ENCODE measurements at regions not wholly inside any gene's neighbourhood (a gene's known extent, or its start where the extent isn't known, plus 50 kb on each side); places are given as distances from the start of the nearest gene placed in this dataset.

- no peak overlapping the region for H3K4me3 ChIP-seq
- peaks cover 0 to 13% of the 10 kb centered on the region in 2 donors for H3K27me3 ChIP-seq
- DNase-seq, result no peak
- H3K27ac ChIP-seq, result no peak overlapping the region
- H3K4me1 ChIP-seq, result no peaks in the 10 kb centered on the region
- no peak for TF ChIP-seq CTCF (IDR thresholded peaks at IDR 0.05)
- no peaks in the 10 kb centered on the region for H3K36me3 ChIP-seq
- H3K9me3 ChIP-seq, result no peaks in the 10 kb centered on the region
- intact Hi-C loops (cut with DNase I; ENCODE audit: low total_unique reads), result no loop called here
Observed at GRCh38 chr11:116353589-116353988, 419.2 kb downstream of the BUD13 start.

- Histone ChIP-seq H3K27me3 (peaks cover 0 to 6% of the 10 kb centered on the region in 2 donors), H3K36me3 (no peaks in the 10 kb centered on the region), H3K9me3 (no peaks in the 10 kb centered on the region), H3K4me3 (no peak overlapping the region), H3K4me1 (no peaks in the 10 kb centered on the region), H3K27ac (no peak overlapping the region)
- TF ChIP-seq CTCF (IDR thresholded peaks at IDR 0.05), result no peak
- intact Hi-C loops (cut with DNase I; ENCODE audit: low total_unique reads), result no loop called here
- DNase-seq, result no peak
Observed at GRCh38 chr11:116352881-116353280, 419.9 kb downstream of the BUD13 start.

- H3K27me3 ChIP-seq, result no peaks in the 10 kb centered on the region
- no peaks in the 10 kb centered on the region for H3K9me3 ChIP-seq
- H3K36me3 ChIP-seq, result no peaks in the 10 kb centered on the region
- H3K4me1 ChIP-seq, result no peaks in the 10 kb centered on the region
- H3K27ac ChIP-seq, result no peak overlapping the region
- peak in 1 of 2 donors; percentile 33 for DNase-seq
- TF ChIP-seq CTCF (IDR thresholded peaks at IDR 0.05), result no peak
- intact Hi-C loops (cut with DNase I; ENCODE audit: low total_unique reads), result no loop called here
- no peak overlapping the region for H3K4me3 ChIP-seq
Observed at GRCh38 chr11:116348226-116348625, 424.6 kb downstream of the BUD13 start.

GRCh38 chr11:116345575-116345974 is 427.2 kb downstream of the BUD13 start:
- Histone ChIP-seq H3K27me3 (no peaks in the 10 kb centered on the region), H3K36me3 (no peaks in the 10 kb centered on the region), H3K27ac (no peak overlapping the region), H3K4me1 (no peaks in the 10 kb centered on the region), H3K4me3 (no peak overlapping the region), H3K9me3 (no peaks in the 10 kb centered on the region)
- DNase-seq, result no peak
- no peak for TF ChIP-seq CTCF (IDR thresholded peaks at IDR 0.05)
- intact Hi-C loops (cut with DNase I; ENCODE audit: low total_unique reads), result no loop called here

- no peaks in the 10 kb centered on the region for H3K27me3 ChIP-seq
- DNase-seq, result peak in 1 of 2 donors; percentile 15
- H3K27ac ChIP-seq, result no peak overlapping the region
- H3K36me3 ChIP-seq, result no peaks in the 10 kb centered on the region
- H3K4me1 ChIP-seq, result no peaks in the 10 kb centered on the region
- TF ChIP-seq CTCF (IDR thresholded peaks at IDR 0.05), result no peak
- intact Hi-C loops (cut with DNase I; ENCODE audit: low total_unique reads), result no loop called here
- no peak overlapping the region for H3K4me3 ChIP-seq
- no peaks in the 10 kb centered on the region for H3K9me3 ChIP-seq
Observed at GRCh38 chr11:116344601-116345000, 428.2 kb downstream of the BUD13 start.

GRCh38 chr11:116343270-116343669 is 429.5 kb downstream of the BUD13 start:
- no peaks in the 10 kb centered on the region for H3K27me3 ChIP-seq
- H3K9me3 ChIP-seq, result no peaks in the 10 kb centered on the region
- TF ChIP-seq CTCF (IDR thresholded peaks at IDR 0.05), result no peak
- peak in 1 of 2 donors; percentile 2 for DNase-seq
- no peak overlapping the region for H3K4me3 ChIP-seq
- intact Hi-C loops (cut with DNase I; ENCODE audit: low total_unique reads), result no loop called here
- no peaks in the 10 kb centered on the region for H3K36me3 ChIP-seq
- no peaks in the 10 kb centered on the region for H3K4me1 ChIP-seq
- no peak overlapping the region for H3K27ac ChIP-seq
